Breast epithelium (tissue), 4 donors: ENCODE measurements at regions not wholly inside any gene's neighbourhood (a gene's known extent, or its start where the extent isn't known, plus 50 kb on each side); places are given as distances from the start of the nearest gene placed in this dataset.
"Not testable (repeated sequence)": the region's sequence is repeated elsewhere in the genome, so short reads cannot be mapped to it uniquely, and the experiment has no call there.

Source experiments
- DNase-seq, 2 donors: peaks; one replicate each; pipeline ENCODE4 v3.0.0-alpha.2; 2019; ENCODE audit warnings: low spot score in 2 of 2
- H3K27ac ChIP-seq, 2 donors: fragments of 200-600 bp; sonication (generic) in 1 of 2; one replicate each; pipeline ENCODE4 v1.5.1; 2016 to 2019; ENCODE audit warnings: mild to moderate bottlenecking in 1 of 2
- H3K27me3 ChIP-seq, 2 donors: fragments of 200-600 bp; sonication (generic) in 1 of 2; one replicate each; pipeline versions ENCODE4 v1.5.1 to v1.6.0; 2017 to 2019; ENCODE audit warnings: control low read depth in 1 of 2, mild to moderate bottlenecking in 1 of 2
- H3K36me3 ChIP-seq: fragments of 200-600 bp; one replicate; pipeline ENCODE4 v1.5.1; 2019
- H3K4me1 ChIP-seq, 2 donors: fragments of 200-600 bp; sonication (generic); one replicate each; pipeline ENCODE4 v1.5.1; 2016 to 2019; ENCODE audit warnings: control low read depth in 1 of 2
- H3K4me3 ChIP-seq, 3 donors: fragments of 200-600 bp; sonication (generic); 1 replicate in 2 of 3; 2 replicates in 1 of 3; pipeline ENCODE4 v1.5.1; 2016 to 2019; ENCODE audit warnings: mild to moderate bottlenecking in 3 of 3, moderate library complexity in 2 of 3
- H3K9me3 ChIP-seq, 2 donors: fragments of 200-600 bp; sonication (generic) in 1 of 2; one replicate each; pipeline ENCODE4 v1.5.1; 2016 to 2019; ENCODE audit warnings: control low read depth in 1 of 2
- CTCF ChIP-seq, 3 donors: fragments of 450-650 bp; IDR thresholded peaks; one replicate each; pipeline ENCODE4 v1.5.1; 2016 to 2017; ENCODE audit warnings: antibody characterized with exemption in 3 of 3, mild to moderate bottlenecking in 3 of 3, moderate library complexity in 3 of 3
- POLR2A ChIP-seq: fragments of 450-650 bp; IDR thresholded peaks from one replicate; pipeline ENCODE4 v1.6.1; 2016; ENCODE audit warnings: antibody characterized with exemption, mild to moderate bottlenecking, moderate library complexity
- POLR2AphosphoS5 ChIP-seq, 3 donors: sonication (generic); formaldehyde crosslinking; IDR thresholded peaks; one replicate each; pipeline ENCODE4 v1.6.1; 2017; ENCODE audit warnings: antibody characterized with exemption in 3 of 3
- intact Hi-C: fragments of 100-400 bp; cut with DNase I; formaldehyde crosslinking; loops from one replicate; pipeline ENCODE4 v1.15.1; 2023; ENCODE audit warnings: low total_unique reads

- no peaks in the 10 kb centered on the region for H3K4me1 ChIP-seq
- no peak for TF ChIP-seq CTCF (IDR thresholded peaks at IDR 0.05)
- TF ChIP-seq POLR2A = no peak
- no peak for TF ChIP-seq POLR2AphosphoS5 (IDR thresholded peaks at IDR 0.05)
- H3K9me3 ChIP-seq = no peaks in the 10 kb centered on the region
- intact Hi-C loops = no loop called here
- H3K27ac ChIP-seq = no peak overlapping the region
- no peaks in the 10 kb centered on the region for H3K27me3 ChIP-seq
- no peaks in the 10 kb centered on the region for H3K36me3 ChIP-seq
- H3K4me3 ChIP-seq = no peak overlapping the region
- no peak for DNase-seq
Observed at GRCh38 chr3:557972-558371, 361.4 kb downstream of the CHL1 start.

GRCh38 chr3:567488-568185, 371.1 kb downstream of the CHL1 start:
- no peak for DNase-seq
- H3K36me3 ChIP-seq = no peaks in the 10 kb centered on the region
- intact Hi-C loops = no loop called here
- no peaks in the 10 kb centered on the region for H3K9me3 ChIP-seq
- no peak overlapping the region for H3K27ac ChIP-seq
- H3K27me3 ChIP-seq = no peaks in the 10 kb centered on the region
- TF ChIP-seq CTCF (IDR thresholded peaks at IDR 0.05) (no peak), POLR2A (no peak), POLR2AphosphoS5 (IDR thresholded peaks at IDR 0.05) (no peak)
- no peaks in the 10 kb centered on the region for H3K4me1 ChIP-seq
- H3K4me3 ChIP-seq = no peak overlapping the region

- H3K27me3 ChIP-seq, H3K27ac ChIP-seq, H3K4me1 ChIP-seq, DNase-seq, intact Hi-C loops, H3K36me3 ChIP-seq, H3K9me3 ChIP-seq, H3K4me3 ChIP-seq: not testable (repeated sequence)
Observed at GRCh38 chr3:579529-579928, 383.0 kb downstream of the CHL1 start.

- DNase-seq, H3K36me3 ChIP-seq, H3K4me1 ChIP-seq, intact Hi-C loops, H3K4me3 ChIP-seq, H3K27ac ChIP-seq, H3K27me3 ChIP-seq, H3K9me3 ChIP-seq: not testable (repeated sequence)
Observed at GRCh38 chr3:589066-589465, 392.5 kb downstream of the CHL1 start.

- intact Hi-C loops, H3K4me3 ChIP-seq, DNase-seq, H3K27me3 ChIP-seq, H3K4me1 ChIP-seq, H3K27ac ChIP-seq, H3K9me3 ChIP-seq, H3K36me3 ChIP-seq: not testable (repeated sequence)
Observed at GRCh38 chr3:597304-597703, 400.7 kb downstream of the CHL1 start.

GRCh38 chr3:597746-598145, 401.2 kb downstream of the CHL1 start:
- H3K27me3 ChIP-seq, H3K27ac ChIP-seq, H3K4me1 ChIP-seq, H3K9me3 ChIP-seq, H3K36me3 ChIP-seq, DNase-seq, H3K4me3 ChIP-seq, intact Hi-C loops: not testable (repeated sequence)

GRCh38 chr3:607480-607879, 410.9 kb downstream of the CHL1 start:
- H3K4me1 ChIP-seq, H3K4me3 ChIP-seq, H3K9me3 ChIP-seq, H3K27me3 ChIP-seq, H3K27ac ChIP-seq, H3K36me3 ChIP-seq, DNase-seq, intact Hi-C loops: not testable (repeated sequence)

GRCh38 chr3:621714-622113, 425.2 kb downstream of the CHL1 start:
- H3K36me3 ChIP-seq = no peaks in the 10 kb centered on the region
- no peaks in the 10 kb centered on the region for H3K9me3 ChIP-seq
- H3K4me1 ChIP-seq = no peaks in the 10 kb centered on the region
- TF ChIP-seq CTCF (IDR thresholded peaks at IDR 0.05) (no peak), POLR2AphosphoS5 (IDR thresholded peaks at IDR 0.05) (no peak), POLR2A (no peak)
- intact Hi-C loops = no loop called here
- H3K27ac ChIP-seq = no peak overlapping the region
- no peak overlapping the region for H3K4me3 ChIP-seq
- no peak for DNase-seq
- H3K27me3 ChIP-seq = no peaks in the 10 kb centered on the region
